Smooth muscle cell (in vitro differentiated cells): ENCODE measurements at regions not wholly inside any gene's neighbourhood (a gene's known extent, or its start where the extent isn't known, plus 50 kb on each side); places are given as distances from the start of the nearest gene placed in this dataset.
A peak's percentile ranks its signal among the peaks of the same experiment; 100 is the strongest.
"Not testable (repeated sequence)": the region's sequence is repeated elsewhere in the genome, so short reads cannot be mapped to it uniquely, and the experiment has no call there.

Experiments
- DNase-seq: peaks from one replicate; lab custom pipeline; 2025; ENCODE audit not compliant: unreplicated experiment; lab: John Stamatoyannopoulos, UW
- H2AFZ ChIP-seq: fragments of 200-600 bp; sonication (generic); 2 replicates; pipeline ENCODE4 v1.6.0; 2016; ENCODE audit warnings: antibody characterized with exemption, low read depth, mild to moderate bottlenecking
- H3F3A ChIP-seq: fragments of 200-600 bp; sonication (generic); 2 replicates; pipeline ENCODE4 v1.6.0; 2017; ENCODE audit warnings: antibody characterized with exemption, low read depth
- H3K27ac ChIP-seq: fragments of 200-600 bp; sonication (generic); 2 replicates; pipeline ENCODE4 v1.5.1; 2016; ENCODE audit warnings: low read depth, mild to moderate bottlenecking
- H3K27me3 ChIP-seq: fragments of 200-600 bp; sonication (generic); 2 replicates; pipeline ENCODE4 v1.6.1; 2016; ENCODE audit warnings: low read depth, mild to moderate bottlenecking
- H3K36me3 ChIP-seq: fragments of 200-600 bp; sonication (generic); 2 replicates; pipeline ENCODE4 v1.5.1; 2016; ENCODE audit warnings: low read depth
- H3K4me1 ChIP-seq: fragments of 200-600 bp; sonication (generic); 2 replicates; pipeline ENCODE4 v1.5.1; 2016; ENCODE audit warnings: low read depth
- H3K4me2 ChIP-seq: fragments of 200-600 bp; sonication (generic); 2 replicates; pipeline ENCODE4 v1.6.0; 2016; ENCODE audit warnings: mild to moderate bottlenecking
- H3K4me3 ChIP-seq: fragments of 200-600 bp; sonication (generic); 2 replicates; pipeline ENCODE4 v1.5.1; 2016; ENCODE audit warnings: mild to moderate bottlenecking
- H3K79me2 ChIP-seq: fragments of 200-600 bp; sonication (generic); 2 replicates; pipeline ENCODE4 v1.6.0; 2016; ENCODE audit warnings: low read depth, mild to moderate bottlenecking
- H3K9ac ChIP-seq: fragments of 200-600 bp; sonication (generic); 2 replicates; pipeline ENCODE4 v1.6.0; 2016; ENCODE audit warnings: low read depth
- H3K9me3 ChIP-seq: fragments of 200-600 bp; sonication (generic); replicated peaks from 2 replicates; pipeline ENCODE4 v1.5.1; 2016; ENCODE audit warnings: low read depth
- H4K20me1 ChIP-seq: fragments of 200-600 bp; sonication (generic); 2 replicates; pipeline ENCODE4 v1.6.0; 2016; ENCODE audit warnings: low read depth
- CTCF ChIP-seq: fragments of 200-600 bp; sonication (generic); IDR thresholded peaks from 2 replicates; pipeline ENCODE4 v1.5.1; 2017; ENCODE audit warnings: borderline replicate concordance, mild to moderate bottlenecking, antibody characterized with exemption; ENCODE audit not compliant: insufficient read depth, poor library complexity, severe bottlenecking
- WGBS: methylation state at CpG from one replicate; pipeline ENCODE4 v1.1.7; 2016; ENCODE audit warnings: low lambda C conversion rate; 5-methylcytosine and 5-hydroxymethylcytosine counted together

GRCh38 chrX:13212191-13212651 lies 107.6 kb downstream of the ATXN3L start:
- no peak for DNase-seq
- no peak overlapping the region for H3K9ac ChIP-seq

GRCh38 chrX:13210142-13210541 lies 109.7 kb downstream of the ATXN3L start:
- H3F3A ChIP-seq, DNase-seq, H3K27ac ChIP-seq, H3K36me3 ChIP-seq, H3K79me2 ChIP-seq, H3K4me3 ChIP-seq, H2AFZ ChIP-seq, H3K4me2 ChIP-seq, H4K20me1 ChIP-seq, H3K9ac ChIP-seq, H3K27me3 ChIP-seq, H3K4me1 ChIP-seq, H3K9me3 ChIP-seq: not testable (repeated sequence)
- WGBS: 92% methylated on average over 3 of the region's 3 CpGs

More at GRCh38 chrX:13212191-13212651, 107.6 kb downstream of the ATXN3L start:
- no peak overlapping the region for H3K27ac ChIP-seq
- WGBS: 23% methylated on average over 1 of the region's 1 CpG
- no peaks in the 10 kb centered on the region for H4K20me1 ChIP-seq
- peak overlapping the region; percentile 22 for H3K4me2 ChIP-seq
- no peaks in the 10 kb centered on the region for H3K36me3 ChIP-seq
- H3K4me3 ChIP-seq: no peak overlapping the region
- H2AFZ ChIP-seq: no peak overlapping the region
- no peaks in the 10 kb centered on the region for H3K9me3 ChIP-seq
- no peak for TF ChIP-seq CTCF
- H3K4me1 ChIP-seq: peaks cover 5% of the 10 kb centered on the region
- no peaks in the 10 kb centered on the region for H3K79me2 ChIP-seq
- no peaks in the 10 kb centered on the region for H3K27me3 ChIP-seq
- no peaks in the 10 kb centered on the region for H3F3A ChIP-seq

DNA sequence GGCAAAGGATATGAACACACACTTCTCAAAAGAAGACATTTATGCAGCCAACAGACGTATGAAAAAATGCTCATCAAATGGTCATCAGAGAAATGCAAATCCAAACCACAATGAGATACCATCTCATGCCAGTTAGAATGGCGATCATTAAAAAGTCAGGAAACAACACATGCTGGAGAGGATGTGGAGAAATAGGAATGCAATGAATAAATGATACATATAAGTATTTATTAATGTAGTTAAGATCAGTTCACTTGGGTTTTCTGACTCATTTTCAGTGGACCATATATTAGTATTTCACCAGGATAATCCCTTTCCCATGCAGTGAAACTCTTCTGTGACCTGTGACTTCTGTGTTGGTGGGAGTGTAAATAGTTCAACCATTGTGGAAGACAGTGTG lies 110.1 kb downstream of the ATXN3L start:
- H3F3A ChIP-seq, H3K9me3 ChIP-seq, H3K4me2 ChIP-seq, H2AFZ ChIP-seq, DNase-seq, H3K36me3 ChIP-seq, H3K27me3 ChIP-seq, H3K4me1 ChIP-seq, H3K4me3 ChIP-seq, H3K79me2 ChIP-seq, H3K27ac ChIP-seq, H3K9ac ChIP-seq, H4K20me1 ChIP-seq: not testable (repeated sequence)
- WGBS: 67% methylated on average over 2 of the region's 2 CpGs

- no peak overlapping the region for H3K4me2 ChIP-seq
These were observed 111.4 kb downstream of the ATXN3L start for GRCh38 chrX:13208281-13208935.

More at GRCh38 chrX:13208281-13208935, 111.4 kb downstream of the ATXN3L start:
- no peak overlapping the region for H3K9ac ChIP-seq
- H3K4me3 ChIP-seq: no peak overlapping the region
- H3K79me2 ChIP-seq: no peaks in the 10 kb centered on the region
- TF ChIP-seq CTCF: no peak
- H2AFZ ChIP-seq: no peak overlapping the region
- WGBS: 83% methylated on average over 3 of the region's 3 CpGs
- DNase-seq: no peak
- no peaks in the 10 kb centered on the region for H3K9me3 ChIP-seq
- H3F3A ChIP-seq: no peaks in the 10 kb centered on the region
- H4K20me1 ChIP-seq: no peaks in the 10 kb centered on the region
- H3K4me1 ChIP-seq: peaks cover 5% of the 10 kb centered on the region
- H3K36me3 ChIP-seq: no peaks in the 10 kb centered on the region
- H3K27me3 ChIP-seq: no peaks in the 10 kb centered on the region
- H3K27ac ChIP-seq: no peak overlapping the region
